GM18951 (cell line): ENCODE measurements at regions not wholly inside any gene's neighbourhood (a gene's known extent, or its start where the extent isn't known, plus 50 kb on each side); places are given as distances from the start of the nearest gene placed in this dataset.
"Not testable (repeated sequence)": the region's sequence is repeated elsewhere in the genome, so short reads cannot be mapped to it uniquely, and the experiment has no call there.

ENCODE experiments used
- POLR2A ChIP-seq: IDR thresholded peaks from 4 replicates; pipeline ENCODE4 v1.6.1; 2011; ENCODE audit warnings: mild to moderate bottlenecking; ENCODE audit not compliant: insufficient read length, insufficient read depth; ENCODE audit errors: extremely low read depth
- in situ Hi-C: fragments of 300-500 bp; cut with MboI; formaldehyde crosslinking; loops from one replicate; pipeline ENCODE4 v1.12.0; 2022; ENCODE audit warnings: low sequenced_read_pairs, mixed read lengths, inconsistent platforms; ENCODE audit not compliant: unreplicated experiment

DNA sequence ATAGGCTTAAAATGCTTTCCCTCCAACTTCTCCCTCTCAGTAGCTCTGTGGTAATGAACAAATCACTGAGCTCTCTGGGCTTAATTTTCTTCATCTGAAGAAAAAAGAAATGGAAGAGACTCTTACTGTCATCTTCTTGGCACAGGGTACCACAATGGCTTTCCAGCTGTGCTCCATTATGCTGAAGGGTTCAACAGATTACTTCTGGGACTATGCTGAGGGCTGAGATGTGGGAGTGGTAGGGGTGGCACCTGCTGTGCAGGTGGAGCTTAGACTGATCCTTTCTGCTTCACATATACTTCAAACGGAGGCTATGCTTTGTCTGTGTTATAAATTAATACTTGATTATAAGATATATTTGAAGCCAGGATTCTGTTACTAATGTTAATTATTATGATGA is 840.2 kb upstream of the C9orf72 start:
- in situ Hi-C loops: no loop called here

DNA sequence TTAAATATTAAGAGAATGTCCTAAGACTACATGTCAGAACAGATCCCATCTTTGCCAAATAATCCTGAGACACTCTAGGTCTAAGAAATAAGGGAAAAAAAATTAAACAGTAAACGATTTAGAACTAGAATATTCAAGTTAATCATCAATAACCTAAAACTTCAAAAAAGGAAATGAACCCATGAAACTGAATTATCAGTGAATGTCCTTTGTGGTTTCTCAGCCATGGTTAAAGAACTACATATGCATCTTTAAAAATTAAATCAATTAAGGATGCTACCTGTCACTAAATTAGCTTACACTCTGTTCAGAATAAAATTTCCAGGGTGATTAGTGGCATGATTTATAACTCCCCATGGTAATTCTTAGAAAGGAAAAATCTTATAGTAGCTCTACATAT is 850.0 kb upstream of the C9orf72 start:
- in situ Hi-C loops: no loop called here

More for the DNA sequence above, 840.2 kb upstream of the C9orf72 start:
- no peak for TF ChIP-seq POLR2A

GRCh38 chr9:28435456-28435855 is 862.2 kb upstream of the C9orf72 start:
- TF ChIP-seq POLR2A: no peak
- in situ Hi-C loops: no loop called here

More for the DNA sequence above, 850.0 kb upstream of the C9orf72 start:
- TF ChIP-seq POLR2A: no peak

- in situ Hi-C loops: no loop called here
These were observed 866.4 kb upstream of the C9orf72 start for GRCh38 chr9:28439688-28440087.

GRCh38 chr9:28443461-28443860 is 870.2 kb upstream of the C9orf72 start:
- in situ Hi-C loops: no loop called here
- TF ChIP-seq POLR2A: no peak

More at GRCh38 chr9:28439688-28440087, 866.4 kb upstream of the C9orf72 start:
- TF ChIP-seq POLR2A: no peak

DNA sequence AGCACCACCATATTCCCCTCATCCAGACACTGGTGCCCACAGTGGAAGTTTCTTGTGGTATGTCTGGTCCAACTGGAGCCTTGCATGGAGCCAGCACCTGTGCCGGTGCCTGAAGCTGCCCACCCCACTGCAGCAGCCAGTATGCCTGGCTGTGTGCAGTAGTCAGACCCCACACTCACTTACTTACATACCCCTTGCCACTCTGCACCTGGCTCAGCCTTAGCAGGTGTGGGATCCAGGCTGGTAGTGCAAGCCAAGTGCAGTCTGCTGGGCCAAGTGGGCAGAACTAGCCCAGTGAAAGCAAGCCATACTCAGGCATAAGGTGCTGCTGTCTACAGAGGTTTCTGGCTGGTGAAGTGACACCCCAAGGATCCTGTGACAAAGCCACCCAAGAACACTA is 871.4 kb upstream of the C9orf72 start:
- in situ Hi-C loops: no loop called here
- TF ChIP-seq POLR2A: no peak

DNA sequence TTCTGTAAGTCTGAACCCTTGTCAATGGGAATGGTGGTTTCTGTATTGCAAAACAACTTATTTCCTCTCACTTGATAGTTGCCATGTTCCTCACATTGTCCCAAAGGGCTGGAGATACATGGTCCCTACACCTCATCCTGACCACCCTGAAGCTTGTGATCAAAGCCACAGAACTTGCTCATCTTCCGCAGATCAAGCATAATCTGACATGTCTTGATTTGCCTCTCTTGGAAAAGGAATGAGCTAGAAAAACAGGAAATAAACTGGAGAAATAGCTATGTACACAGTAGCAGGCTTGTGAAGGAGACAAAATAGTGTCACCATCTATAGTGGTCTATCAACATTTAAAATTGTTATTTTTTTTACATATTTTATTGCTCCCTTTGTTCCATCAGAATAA is 871.9 kb upstream of the C9orf72 start:
- no peak for TF ChIP-seq POLR2A
- in situ Hi-C loops: no loop called here

GRCh38 chr9:28453918-28454317 is 880.6 kb upstream of the C9orf72 start:
- TF ChIP-seq POLR2A: no peak
- in situ Hi-C loops: no loop called here

- in situ Hi-C loops: no loop called here
- TF ChIP-seq POLR2A: no peak
These were observed 883.6 kb upstream of the C9orf72 start for GRCh38 chr9:28456861-28457260.

GRCh38 chr9:28464481-28465216 is 891.4 kb upstream of the C9orf72 start:
- TF ChIP-seq POLR2A: no peak
- in situ Hi-C loops: no loop called here

DNA sequence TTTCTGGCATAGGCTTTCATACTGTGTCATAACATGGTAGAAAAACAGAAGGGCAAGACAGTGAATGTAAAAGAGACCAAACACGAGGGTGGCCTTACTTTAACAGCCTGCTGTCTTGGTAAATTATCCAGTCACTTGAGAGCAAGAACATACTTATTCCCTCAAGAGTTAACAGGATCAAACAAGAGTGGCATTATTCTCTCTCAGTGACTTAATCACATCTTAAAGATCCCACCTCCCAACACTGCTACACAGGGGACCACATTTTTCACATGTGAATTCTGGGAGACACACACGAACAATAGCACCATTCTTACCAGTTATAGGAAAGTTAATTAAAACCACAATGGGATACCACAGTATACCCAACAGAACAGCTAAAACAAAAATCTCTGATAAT is 898.0 kb upstream of the C9orf72 start:
- in situ Hi-C loops: no loop called here
- TF ChIP-seq POLR2A: no peak

DNA sequence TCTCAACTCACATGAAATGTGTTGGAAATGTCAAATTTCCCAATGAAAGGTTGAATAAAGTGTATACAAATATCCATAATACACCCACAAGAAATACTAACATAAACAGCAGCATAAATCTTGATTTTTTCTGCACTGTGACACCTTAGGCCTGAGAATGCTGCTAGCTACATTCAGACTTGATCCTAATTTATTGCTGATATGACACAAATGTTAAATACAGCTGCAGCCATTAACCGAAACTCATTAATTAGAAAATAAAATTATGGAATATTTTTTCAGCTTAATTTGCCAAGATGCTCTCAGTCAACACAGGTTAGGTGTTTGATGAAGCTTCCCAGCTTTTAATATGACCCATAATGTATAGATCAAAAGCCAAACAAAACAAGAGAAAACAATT is 914.3 kb upstream of the C9orf72 start:
- in situ Hi-C loops: no loop called here
- TF ChIP-seq POLR2A: no peak

DNA sequence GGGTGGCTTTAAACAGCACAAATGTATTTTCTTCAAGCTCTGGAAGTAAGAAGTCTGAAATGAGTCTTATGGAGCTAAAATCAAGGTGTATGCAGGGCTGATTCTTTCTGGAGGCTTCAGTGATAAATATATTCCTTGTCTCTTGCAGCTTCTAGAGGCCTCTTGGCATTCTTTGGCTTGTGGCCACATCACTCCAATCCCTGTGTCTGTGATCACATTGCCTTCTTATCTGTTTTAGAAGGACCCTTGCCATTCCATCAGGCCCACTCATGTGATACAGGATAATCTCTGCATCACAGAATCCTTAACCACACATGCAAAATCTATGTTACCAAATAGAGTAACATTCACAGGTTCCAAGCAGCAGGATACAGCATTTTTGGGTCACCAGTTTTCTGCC is 917.8 kb upstream of the C9orf72 start:
- no peak for TF ChIP-seq POLR2A
- in situ Hi-C loops: no loop called here

GRCh38 chr9:28498168-28498567 is 924.9 kb upstream of the C9orf72 start:
- in situ Hi-C loops: not testable (repeated sequence)

- no peak for TF ChIP-seq POLR2A
- in situ Hi-C loops: no loop called here
These were observed 928.9 kb upstream of the C9orf72 start for GRCh38 chr9:28502189-28502588.
